ENCODE measurements at regions not wholly inside any gene's neighbourhood (a gene's known extent, or its start where the extent isn't known, plus 50 kb on each side); places are given as distances from the start of the nearest gene placed in this dataset.
"Not testable (repeated sequence)": the region's sequence is repeated elsewhere in the genome, so short reads cannot be mapped to it uniquely, and the experiment has no call there.

- Histone ChIP-seq H3K4me1 (no peaks in the 10 kb centered on the region), H3K36me3 (no peaks in the 10 kb centered on the region), H3K9me3 (no peaks in the 10 kb centered on the region), H3K4me3 (ENCODE audit: low read depth, low read length) (no peak overlapping the region), H3K27me3 (no peaks in the 10 kb centered on the region)
- DNase-seq, result no peak
- no peak for TF ChIP-seq CTCF (IDR thresholded peaks at IDR 0.05; ENCODE audit: low read depth, low read length)
Observed at GRCh38 chr10:94123258-94123995, 129.7 kb downstream of the PLCE1 start.

GRCh38 chr10:94124147-94124546 lies 130.4 kb downstream of the PLCE1 start:
- not testable (repeated sequence) for H3K4me3 ChIP-seq (ENCODE audit: low read depth, low read length); H3K27me3 ChIP-seq; H3K4me1 ChIP-seq; DNase-seq; H3K9me3 ChIP-seq; H3K36me3 ChIP-seq

GRCh38 chr10:94125268-94125667 lies 131.5 kb downstream of the PLCE1 start:
- not testable (repeated sequence) for H3K9me3 ChIP-seq; DNase-seq; H3K36me3 ChIP-seq; H3K4me3 ChIP-seq (ENCODE audit: low read depth, low read length); H3K4me1 ChIP-seq; H3K27me3 ChIP-seq

DNA sequence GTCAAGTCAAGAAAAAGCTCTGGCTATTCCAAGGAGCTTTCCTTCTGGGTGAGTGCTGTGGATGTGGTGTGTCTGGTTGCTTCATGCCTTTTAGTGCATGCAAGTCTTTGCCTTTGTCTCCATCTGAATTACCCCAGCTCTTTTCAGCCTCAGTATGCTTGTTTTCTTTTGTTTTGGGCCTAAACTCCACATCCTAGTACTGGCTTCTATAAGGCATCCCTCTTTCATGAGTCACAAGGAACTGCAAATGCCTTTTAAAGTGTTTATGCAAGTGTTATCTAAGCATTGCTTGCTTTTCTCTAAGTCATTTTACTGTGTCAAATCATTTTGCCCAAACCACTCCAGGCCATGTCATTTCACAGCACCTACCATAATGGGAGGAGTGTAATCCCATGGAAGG lies 132.1 kb downstream of the PLCE1 start:
- H3K4me3 ChIP-seq (ENCODE audit: low read depth, low read length), result no peak overlapping the region
- H3K36me3 ChIP-seq, result no peaks in the 10 kb centered on the region
- no peak for TF ChIP-seq CTCF (IDR thresholded peaks at IDR 0.05; ENCODE audit: low read depth, low read length)
- no peaks in the 10 kb centered on the region for H3K4me1 ChIP-seq
- DNase-seq, result no peak
- H3K27me3 ChIP-seq, result no peaks in the 10 kb centered on the region
- H3K9me3 ChIP-seq, result no peaks in the 10 kb centered on the region

DNA sequence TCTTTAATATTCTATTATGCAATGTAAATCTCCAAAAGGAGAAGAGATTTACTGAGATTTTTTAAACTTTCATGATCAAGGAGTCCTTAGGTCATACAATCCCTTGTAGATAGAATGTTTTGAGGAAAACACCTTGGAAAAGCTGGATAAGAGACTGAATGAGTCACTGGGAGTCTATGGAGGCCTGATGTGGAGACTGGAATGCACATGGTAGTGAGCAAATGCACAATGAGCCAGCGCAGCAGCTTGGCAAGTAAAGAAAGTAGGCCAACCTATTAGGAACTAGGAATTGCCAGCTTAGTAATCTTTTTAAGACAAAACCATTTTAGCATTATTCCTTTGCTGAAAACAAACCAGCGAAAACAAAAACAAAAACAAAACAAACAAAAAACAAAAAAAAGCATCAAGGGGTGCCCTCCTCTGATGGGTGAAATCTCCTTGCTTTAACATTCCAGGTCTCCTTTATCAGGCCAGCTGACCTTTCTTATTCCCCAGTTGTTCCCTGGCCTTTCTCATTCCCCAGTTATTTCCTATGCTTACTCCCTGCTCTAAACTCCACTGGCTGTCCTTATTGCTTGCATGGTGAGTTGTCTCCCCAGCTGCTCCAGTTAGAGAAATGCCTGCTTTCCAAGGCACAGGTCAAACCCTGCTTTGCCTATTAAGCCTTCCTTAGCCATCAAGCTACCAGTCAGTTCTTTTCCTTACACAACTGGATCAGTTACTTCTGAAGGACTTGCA lies 135.8 kb downstream of the PLCE1 start:
- no peak for DNase-seq
- TF ChIP-seq CTCF (IDR thresholded peaks at IDR 0.05; ENCODE audit: low read depth, low read length), result no peak
- Histone ChIP-seq H3K27me3 (no peaks in the 10 kb centered on the region), H3K36me3 (no peaks in the 10 kb centered on the region), H3K4me3 (ENCODE audit: low read depth, low read length) (no peak overlapping the region), H3K4me1 (no peaks in the 10 kb centered on the region), H3K9me3 (no peaks in the 10 kb centered on the region)

GRCh38 chr10:94131885-94132284 lies 138.2 kb downstream of the PLCE1 start:
- no peaks in the 10 kb centered on the region for H3K36me3 ChIP-seq
- no peak overlapping the region for H3K4me3 ChIP-seq (ENCODE audit: low read depth, low read length)
- no peak for DNase-seq
- no peaks in the 10 kb centered on the region for H3K9me3 ChIP-seq
- no peak for TF ChIP-seq CTCF (IDR thresholded peaks at IDR 0.05; ENCODE audit: low read depth, low read length)
- no peaks in the 10 kb centered on the region for H3K4me1 ChIP-seq
- H3K27me3 ChIP-seq, result no peaks in the 10 kb centered on the region

DNA sequence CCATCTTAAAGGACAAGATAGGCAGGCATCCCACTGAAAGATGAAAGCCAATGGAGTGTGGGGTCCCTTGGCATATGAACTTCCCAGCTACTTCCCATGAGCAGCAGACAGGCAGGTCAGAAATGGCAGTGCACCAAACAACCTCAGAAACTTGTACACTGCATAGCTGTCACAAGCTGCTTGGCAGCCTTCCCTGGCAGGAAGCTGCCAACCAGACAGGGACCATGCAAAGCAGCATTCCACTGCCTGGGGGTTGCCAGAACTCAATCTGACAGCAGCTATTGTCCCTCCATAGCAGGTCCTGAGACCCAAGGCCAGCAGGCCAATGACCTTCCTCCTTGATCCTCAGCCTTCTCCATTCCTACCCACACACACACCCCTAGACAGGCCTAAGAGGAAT lies 139.5 kb downstream of the PLCE1 start:
- H3K4me1 ChIP-seq, result no peaks in the 10 kb centered on the region
- TF ChIP-seq CTCF (IDR thresholded peaks at IDR 0.05; ENCODE audit: low read depth, low read length), result no peak
- H3K9me3 ChIP-seq, result no peaks in the 10 kb centered on the region
- no peak overlapping the region for H3K4me3 ChIP-seq (ENCODE audit: low read depth, low read length)
- DNase-seq, result no peak
- no peaks in the 10 kb centered on the region for H3K27me3 ChIP-seq
- no peaks in the 10 kb centered on the region for H3K36me3 ChIP-seq
